ENCODE measurements at regions not wholly inside any gene's neighbourhood (a gene's known extent, or its start where the extent isn't known, plus 50 kb on each side); places are given as distances from the start of the nearest gene placed in this dataset.

DNA sequence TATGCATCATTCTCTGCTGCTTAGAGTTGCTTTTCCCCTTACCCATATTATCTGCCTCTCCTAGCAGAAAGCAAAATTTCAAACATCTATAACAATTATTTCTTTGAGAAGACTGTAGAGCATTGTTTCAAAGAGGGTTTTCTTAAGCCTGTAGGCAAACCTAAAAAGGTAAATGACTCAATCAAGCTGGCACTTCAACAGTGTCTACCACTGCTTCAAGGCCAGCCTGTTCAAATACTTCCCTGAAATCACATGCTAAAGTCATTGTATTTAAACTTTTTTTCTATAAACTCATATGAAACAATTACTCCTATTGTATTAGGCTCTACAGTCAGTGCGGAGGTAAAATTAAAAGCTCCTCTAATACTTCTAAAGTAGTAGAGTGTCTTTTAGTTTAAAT is 87.1 kb downstream of the OGFRL1 start:
- Histone ChIP-seq H3K27me3 (no peaks in the 10 kb centered on the region), H3K27ac (no peak overlapping the region), H3K4me3 (no peak overlapping the region), H3K9me3 (no peaks in the 10 kb centered on the region), H3K36me3 (no peaks in the 10 kb centered on the region), H3K4me1 (no peaks in the 10 kb centered on the region)
- intact Hi-C loops (cut with DNase I): no loop called here
- DNase-seq (ENCODE audit: extremely low spot score in 2 of 2): no peak
- TF ChIP-seq POLR2AphosphoS5 (IDR thresholded peaks at IDR 0.05; ENCODE audit: insufficient read depth in 1 of 2, low read depth in 1 of 2): no peak
- TF ChIP-seq, protein P1, sequence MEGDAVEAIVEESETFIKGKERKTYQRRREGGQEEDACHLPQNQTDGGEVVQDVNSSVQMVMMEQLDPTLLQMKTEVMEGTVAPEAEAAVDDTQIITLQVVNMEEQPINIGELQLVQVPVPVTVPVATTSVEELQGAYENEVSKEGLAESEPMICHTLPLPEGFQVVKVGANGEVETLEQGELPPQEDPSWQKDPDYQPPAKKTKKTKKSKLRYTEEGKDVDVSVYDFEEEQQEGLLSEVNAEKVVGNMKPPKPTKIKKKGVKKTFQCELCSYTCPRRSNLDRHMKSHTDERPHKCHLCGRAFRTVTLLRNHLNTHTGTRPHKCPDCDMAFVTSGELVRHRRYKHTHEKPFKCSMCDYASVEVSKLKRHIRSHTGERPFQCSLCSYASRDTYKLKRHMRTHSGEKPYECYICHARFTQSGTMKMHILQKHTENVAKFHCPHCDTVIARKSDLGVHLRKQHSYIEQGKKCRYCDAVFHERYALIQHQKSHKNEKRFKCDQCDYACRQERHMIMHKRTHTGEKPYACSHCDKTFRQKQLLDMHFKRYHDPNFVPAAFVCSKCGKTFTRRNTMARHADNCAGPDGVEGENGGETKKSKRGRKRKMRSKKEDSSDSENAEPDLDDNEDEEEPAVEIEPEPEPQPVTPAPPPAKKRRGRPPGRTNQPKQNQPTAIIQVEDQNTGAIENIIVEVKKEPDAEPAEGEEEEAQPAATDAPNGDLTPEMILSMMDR (IDR thresholded peaks at IDR 0.05): no peak
- TF ChIP-seq POLR2A (IDR thresholded peaks at IDR 0.05): no peak

DNA sequence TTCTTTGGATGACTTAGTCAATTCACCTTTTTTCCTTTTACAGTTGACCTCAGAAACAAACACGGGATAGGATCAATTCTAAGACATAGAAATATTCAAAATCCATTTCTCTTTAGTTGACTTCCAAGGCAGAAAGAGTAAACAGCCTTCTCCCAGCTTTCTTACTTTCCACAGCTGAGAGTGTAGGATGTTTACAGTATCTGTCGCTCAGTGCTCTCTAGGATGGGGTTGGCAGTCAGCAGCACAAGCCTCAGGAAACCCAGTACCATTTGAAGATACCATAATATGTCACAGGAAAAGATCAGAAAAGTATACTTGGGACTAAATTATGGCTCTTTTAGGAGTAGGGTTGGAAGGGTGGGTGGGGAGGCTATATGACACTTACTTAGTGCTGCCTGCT is 88.2 kb downstream of the OGFRL1 start:
- intact Hi-C loops (cut with DNase I): no loop called here
- H3K27ac ChIP-seq: no peak overlapping the region

GRCh38 chr6:71383476-71383875 is 94.9 kb downstream of the OGFRL1 start:
- Histone ChIP-seq H3K4me1 (no peaks in the 10 kb centered on the region), H3K4me3 (no peak overlapping the region), H3K36me3 (no peaks in the 10 kb centered on the region), H3K9me3 (no peaks in the 10 kb centered on the region), H3K27ac (no peak overlapping the region), H3K27me3 (no peaks in the 10 kb centered on the region)
- TF ChIP-seq, protein P1 (IDR thresholded peaks at IDR 0.05): no peak
- TF ChIP-seq POLR2A (IDR thresholded peaks at IDR 0.05) (no peak), POLR2AphosphoS5 (IDR thresholded peaks at IDR 0.05; ENCODE audit: insufficient read depth in 1 of 2, low read depth in 1 of 2) (no peak)
- DNase-seq (ENCODE audit: extremely low spot score in 2 of 2): no peak
- intact Hi-C loops (cut with DNase I): no loop called here

More for the DNA sequence above, 88.2 kb downstream of the OGFRL1 start:
- no peak overlapping the region for H3K4me3 ChIP-seq
- no peaks in the 10 kb centered on the region for H3K9me3 ChIP-seq
- no peak for DNase-seq (ENCODE audit: extremely low spot score in 2 of 2)
- H3K27me3 ChIP-seq: no peaks in the 10 kb centered on the region
- H3K4me1 ChIP-seq: no peaks in the 10 kb centered on the region
- H3K36me3 ChIP-seq: no peaks in the 10 kb centered on the region
- TF ChIP-seq POLR2A (IDR thresholded peaks at IDR 0.05): no peak
- TF ChIP-seq, protein P1 (IDR thresholded peaks at IDR 0.05): no peak
- no peak for TF ChIP-seq POLR2AphosphoS5 (IDR thresholded peaks at IDR 0.05; ENCODE audit: insufficient read depth in 1 of 2, low read depth in 1 of 2)

DNA sequence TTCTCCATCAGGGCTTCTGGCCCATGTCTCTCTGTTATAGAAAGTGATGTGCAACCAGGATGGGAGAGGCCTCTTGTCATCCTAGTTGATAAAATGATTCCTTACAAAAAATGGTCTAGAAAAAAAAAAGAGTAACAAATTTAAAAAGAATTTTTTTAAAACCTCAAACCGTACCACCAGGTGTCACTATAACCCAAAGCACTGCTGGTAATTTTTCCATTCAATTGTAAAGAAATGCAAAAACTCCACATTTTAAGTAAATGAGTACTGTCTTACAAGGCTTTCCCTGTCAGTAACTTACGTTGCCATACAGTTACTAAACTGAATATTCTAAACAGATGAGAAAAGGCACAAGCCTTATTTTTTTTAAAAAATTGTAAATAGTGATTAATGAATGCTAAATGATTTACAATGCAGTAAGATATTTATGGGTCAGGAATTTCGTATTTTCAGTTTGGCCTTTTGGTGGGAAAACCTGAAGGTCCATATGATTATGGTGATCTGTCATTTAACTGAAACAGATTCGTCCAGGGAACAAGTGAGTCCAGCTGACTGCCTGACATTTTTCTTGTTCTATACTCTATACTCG is 95.4 kb downstream of the OGFRL1 start:
- intact Hi-C loops (cut with DNase I): no loop called here

More for the DNA sequence above, 95.4 kb downstream of the OGFRL1 start:
- Histone ChIP-seq H3K4me3 (no peak overlapping the region), H3K9me3 (no peaks in the 10 kb centered on the region), H3K36me3 (no peaks in the 10 kb centered on the region), H3K27me3 (no peaks in the 10 kb centered on the region), H3K4me1 (no peaks in the 10 kb centered on the region), H3K27ac (no peak overlapping the region)
- no peak for TF ChIP-seq POLR2A (IDR thresholded peaks at IDR 0.05)
- TF ChIP-seq POLR2AphosphoS5 (IDR thresholded peaks at IDR 0.05; ENCODE audit: insufficient read depth in 1 of 2, low read depth in 1 of 2): no peak
- TF ChIP-seq, protein P1 (IDR thresholded peaks at IDR 0.05): peak in 2 of 3 experiments; percentile 56 to 63
- no peak for DNase-seq (ENCODE audit: extremely low spot score in 2 of 2)
